ENCODE measurements at regions not wholly inside any gene's neighbourhood (a gene's known extent, or its start where the extent isn't known, plus 50 kb on each side); places are given as distances from the start of the nearest gene placed in this dataset.
A peak's percentile ranks its signal among the peaks of the same experiment; 100 is the strongest.
"Not testable (repeated sequence)": the region's sequence is repeated elsewhere in the genome, so short reads cannot be mapped to it uniquely, and the experiment has no call there.

GRCh38 chr10:4434516-4435071, 391.4 kb upstream of the AKR1E2 start:
- DNase-seq = no peak

DNA sequence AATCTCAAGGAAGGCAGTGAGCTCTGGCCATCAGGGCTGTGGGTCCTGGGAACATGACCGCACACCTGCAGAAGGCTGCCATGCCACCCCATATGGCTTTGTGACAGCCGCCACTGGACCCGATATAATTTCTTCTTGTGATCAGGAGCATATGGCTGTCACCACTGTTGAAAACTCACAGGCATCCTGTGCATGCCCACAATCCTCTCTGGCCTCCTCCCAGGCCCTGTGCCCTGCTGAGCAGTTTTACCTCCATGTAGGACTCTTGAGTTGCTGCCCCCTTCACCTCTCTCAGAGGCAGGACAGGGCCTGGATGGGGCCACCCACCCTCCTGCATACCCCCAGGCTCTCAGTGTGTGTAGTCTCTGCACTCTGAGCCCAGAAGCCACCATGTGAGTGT, 391.9 kb upstream of the AKR1E2 start:
- no peak for DNase-seq

- DNase-seq = no peak
Observed at GRCh38 chr10:4431114-4431863, 394.7 kb upstream of the AKR1E2 start.

GRCh38 chr10:4429571-4429970, 396.4 kb upstream of the AKR1E2 start:
- DNase-seq = no peak

GRCh38 chr10:4427532-4427931, 398.5 kb upstream of the AKR1E2 start:
- no peak for DNase-seq

DNA sequence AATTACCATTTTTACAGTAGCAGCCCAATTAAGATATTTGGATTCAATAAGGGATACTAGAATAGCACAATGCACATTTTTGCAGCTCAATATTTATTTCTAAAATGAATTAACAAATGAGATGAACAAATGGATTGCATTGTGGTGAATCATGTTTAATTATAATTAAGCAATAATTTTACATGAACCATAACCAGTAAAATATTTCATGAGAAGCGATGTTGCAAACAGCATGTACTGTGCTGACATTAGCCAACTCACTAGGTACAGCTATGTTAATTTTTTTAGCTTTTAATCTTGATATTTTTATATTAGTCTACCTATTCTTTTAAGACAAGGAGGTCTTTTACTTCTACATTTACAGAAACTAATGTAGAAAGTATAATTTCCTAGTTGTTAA, 399.1 kb upstream of the AKR1E2 start:
- DNase-seq = no peak

DNA sequence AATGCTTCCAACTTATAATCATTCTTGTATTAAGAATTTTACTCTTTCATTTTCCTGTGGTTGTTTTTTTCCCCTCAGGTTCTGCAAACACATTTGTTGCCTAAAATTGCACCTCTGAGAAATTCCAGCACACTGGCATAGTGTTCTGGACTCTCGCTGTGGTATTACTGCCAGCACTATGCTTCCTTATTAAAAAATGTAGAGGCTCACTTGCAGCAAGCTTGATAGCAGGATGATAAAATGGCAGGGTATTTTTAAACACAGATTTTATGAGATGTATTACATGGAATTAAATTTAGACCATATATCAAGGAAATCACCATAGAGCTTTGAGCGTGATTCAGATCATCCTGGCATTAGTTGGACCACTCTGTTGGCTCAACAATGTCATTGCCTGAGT, 416.7 kb upstream of the AKR1E2 start:
- DNase-seq = no peak

DNA sequence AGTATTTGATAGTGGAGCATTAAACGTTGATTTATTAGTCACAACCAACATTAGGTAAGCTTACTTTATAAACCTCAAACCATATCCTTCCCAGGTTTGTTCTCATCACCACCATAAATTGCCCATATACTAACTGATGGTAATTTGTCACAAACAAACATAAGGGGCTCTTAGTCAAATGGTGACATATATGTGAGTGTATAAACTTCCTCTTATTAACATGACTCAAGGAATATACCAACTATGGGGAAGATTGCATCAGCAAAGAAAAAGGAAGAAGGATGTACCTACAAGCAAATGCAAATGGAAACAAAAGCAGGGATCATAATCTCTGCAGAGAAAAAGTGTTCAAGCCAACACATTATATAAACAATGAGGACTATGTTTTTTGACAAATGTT, 418.2 kb upstream of the AKR1E2 start:
- DNase-seq = peak in 1 of 5 donors; percentile 66

DNA sequence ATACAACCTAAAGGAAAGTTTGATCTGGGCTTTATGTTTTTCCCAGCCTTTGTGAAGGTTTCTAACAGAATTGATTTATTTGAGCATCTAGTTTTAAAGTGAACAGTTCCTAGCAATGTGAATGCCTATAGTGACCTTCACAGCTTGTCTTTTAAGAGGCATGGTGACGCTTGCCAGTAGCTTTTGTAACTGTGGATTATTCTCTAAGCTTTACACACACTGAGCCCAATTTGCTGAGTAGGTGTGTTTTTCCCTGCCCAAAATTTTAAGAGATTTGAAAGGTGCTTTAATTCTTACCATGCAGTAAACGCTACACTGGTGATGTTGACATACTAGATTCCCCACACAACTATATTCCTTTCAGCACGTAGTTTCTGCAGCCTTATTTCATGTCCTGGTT, 420.2 kb upstream of the AKR1E2 start:
- DNase-seq = no peak

GRCh38 chr10:4403638-4404252, 422.3 kb upstream of the AKR1E2 start:
- no peak for DNase-seq

- DNase-seq = not testable (repeated sequence)
Observed at GRCh38 chr10:4401080-4401479, 424.9 kb upstream of the AKR1E2 start.

GRCh38 chr10:4399556-4399955, 426.5 kb upstream of the AKR1E2 start:
- DNase-seq = no peak

- no peak for DNase-seq
Observed at GRCh38 chr10:4398602-4399001, 427.4 kb upstream of the AKR1E2 start.

DNA sequence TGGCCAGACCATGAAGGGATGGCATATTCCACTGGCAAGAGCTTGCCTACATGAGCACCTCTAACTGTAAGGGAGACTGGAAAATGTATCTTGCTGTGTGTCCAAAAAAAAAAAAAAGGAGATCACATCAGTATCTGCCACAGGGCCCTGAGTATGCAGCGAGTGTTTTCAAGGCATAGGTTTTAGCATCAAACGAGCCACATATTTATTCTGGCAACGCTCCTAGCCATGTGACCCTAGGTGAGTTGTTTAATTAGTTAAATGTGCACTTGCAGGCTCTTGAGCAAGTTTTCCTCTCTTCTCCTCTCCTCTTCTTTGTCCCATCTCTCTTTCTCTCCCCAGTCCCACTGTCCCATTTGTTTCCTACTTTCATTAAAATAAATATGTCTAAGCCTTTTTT, 428.7 kb upstream of the AKR1E2 start:
- DNase-seq = no peak

- no peak for DNase-seq
Observed at GRCh38 chr10:4396401-4397283, 429.4 kb upstream of the AKR1E2 start.

DNA sequence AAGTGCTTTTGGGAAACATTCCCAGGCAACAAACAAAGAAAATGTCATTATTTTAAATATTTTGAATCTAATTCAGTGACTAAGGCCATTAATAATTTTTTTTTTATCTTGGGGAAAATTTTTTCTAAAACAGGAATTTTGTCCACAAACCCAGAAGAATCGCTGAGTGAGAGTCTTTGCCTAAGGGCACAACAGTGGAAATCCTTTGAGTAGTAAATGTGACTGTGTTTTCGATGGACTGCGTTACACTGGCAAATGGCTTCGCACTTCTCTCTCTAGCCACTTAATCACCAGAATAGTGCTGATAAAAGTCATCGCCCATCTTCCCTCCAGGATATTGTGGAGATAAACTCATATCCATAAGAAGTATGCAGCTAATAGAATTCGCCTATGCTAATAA, 430.3 kb upstream of the AKR1E2 start:
- DNase-seq = no peak

GRCh38 chr10:4394455-4394854, 431.6 kb upstream of the AKR1E2 start:
- not testable (repeated sequence) for DNase-seq

DNA sequence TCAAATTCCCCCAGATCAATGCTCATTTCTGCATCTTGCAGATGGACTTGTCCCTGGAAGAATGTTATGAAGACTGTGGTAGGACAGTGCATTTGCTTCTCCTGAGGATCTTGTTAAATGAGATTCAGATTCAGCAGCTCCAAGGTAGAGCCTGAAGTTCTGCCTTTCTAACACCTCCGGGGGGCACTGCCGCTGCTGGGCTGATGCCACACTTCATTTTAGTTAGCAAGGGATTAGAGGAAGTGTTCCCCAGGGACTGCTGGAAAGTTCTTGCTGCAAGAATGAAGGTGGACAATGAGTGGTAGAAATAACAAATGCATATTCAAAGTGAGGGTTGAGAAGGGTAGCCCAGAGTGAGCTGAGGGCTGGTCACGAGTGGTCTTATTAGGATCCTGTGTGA, 434.3 kb upstream of the AKR1E2 start:
- DNase-seq = no peak

DNA sequence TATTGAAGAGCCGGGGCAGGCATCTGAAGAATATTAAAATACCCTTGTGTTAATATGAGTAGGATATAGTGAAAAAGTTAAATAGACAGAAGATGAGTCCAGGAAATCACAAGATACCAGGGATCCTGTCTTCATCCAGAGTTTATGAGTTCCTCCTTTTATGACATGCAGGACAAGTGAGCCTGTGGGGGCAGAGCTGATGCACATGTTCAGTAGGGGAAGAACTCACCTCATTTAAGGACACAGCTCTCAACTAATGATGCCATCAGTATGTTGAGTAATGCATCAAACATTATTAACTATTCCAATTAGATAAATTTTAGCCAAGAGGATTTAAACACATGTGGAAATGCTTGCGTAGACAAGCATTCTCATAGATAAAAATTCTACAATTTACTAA, 435.8 kb upstream of the AKR1E2 start:
- no peak for DNase-seq

DNA sequence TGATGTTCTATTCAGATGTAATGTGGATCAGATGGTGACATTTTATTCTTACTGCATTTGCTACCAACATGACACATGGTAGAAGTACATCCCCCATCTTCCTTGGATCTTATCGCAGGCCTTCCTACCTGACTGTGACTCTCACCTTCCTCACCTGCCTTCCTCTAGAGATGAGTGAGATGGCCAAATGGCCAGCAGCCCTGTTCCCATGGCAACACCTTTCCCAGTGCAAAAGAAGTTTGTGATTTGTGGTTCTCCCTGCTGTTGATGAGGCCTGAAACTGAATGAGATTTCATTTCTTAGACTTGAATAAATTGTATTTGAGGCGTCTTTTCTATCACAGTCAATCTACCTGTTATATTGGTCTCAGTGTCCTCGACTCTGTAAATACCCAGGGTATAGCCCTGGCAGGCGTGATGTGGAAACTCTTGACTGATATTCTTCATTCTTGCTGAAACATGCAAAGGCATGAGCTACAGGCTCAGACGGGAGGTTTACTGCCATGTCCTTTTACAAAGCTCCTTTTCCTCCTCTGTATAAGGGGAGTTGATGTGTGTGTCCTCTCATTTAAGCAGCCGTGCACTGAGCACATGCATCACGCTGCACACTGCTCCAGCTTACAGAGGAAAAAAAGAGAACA, 440.7 kb upstream of the AKR1E2 start:
- DNase-seq = no peak

DNA sequence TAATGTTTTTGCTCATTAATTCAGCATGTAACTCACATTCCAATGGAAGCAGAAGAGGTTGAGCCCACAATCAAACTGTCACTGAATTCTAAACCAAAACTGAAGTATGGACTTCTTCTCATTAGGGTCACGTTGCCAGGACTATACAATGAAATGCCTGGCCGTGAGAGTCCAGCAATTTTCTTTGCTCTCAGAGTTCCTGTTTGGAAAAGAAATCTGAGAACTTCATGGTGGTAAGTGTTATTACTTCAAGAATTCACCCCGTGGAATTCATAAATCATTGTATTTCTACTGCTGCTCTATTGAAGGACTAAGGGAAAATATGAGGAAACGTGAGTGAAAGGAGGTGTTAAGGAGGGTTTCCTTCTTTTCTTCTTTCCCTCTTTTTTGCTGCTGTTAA, 441.8 kb upstream of the AKR1E2 start:
- DNase-seq = no peak

GRCh38 chr10:4383651-4384098, 442.3 kb upstream of the AKR1E2 start:
- no peak for DNase-seq

GRCh38 chr10:4382811-4383210, 443.2 kb upstream of the AKR1E2 start:
- no peak for DNase-seq
